ENCODE measurements at regions not wholly inside any gene's neighbourhood (a gene's known extent, or its start where the extent isn't known, plus 50 kb on each side); places are given as distances from the start of the nearest gene placed in this dataset.

DNA sequence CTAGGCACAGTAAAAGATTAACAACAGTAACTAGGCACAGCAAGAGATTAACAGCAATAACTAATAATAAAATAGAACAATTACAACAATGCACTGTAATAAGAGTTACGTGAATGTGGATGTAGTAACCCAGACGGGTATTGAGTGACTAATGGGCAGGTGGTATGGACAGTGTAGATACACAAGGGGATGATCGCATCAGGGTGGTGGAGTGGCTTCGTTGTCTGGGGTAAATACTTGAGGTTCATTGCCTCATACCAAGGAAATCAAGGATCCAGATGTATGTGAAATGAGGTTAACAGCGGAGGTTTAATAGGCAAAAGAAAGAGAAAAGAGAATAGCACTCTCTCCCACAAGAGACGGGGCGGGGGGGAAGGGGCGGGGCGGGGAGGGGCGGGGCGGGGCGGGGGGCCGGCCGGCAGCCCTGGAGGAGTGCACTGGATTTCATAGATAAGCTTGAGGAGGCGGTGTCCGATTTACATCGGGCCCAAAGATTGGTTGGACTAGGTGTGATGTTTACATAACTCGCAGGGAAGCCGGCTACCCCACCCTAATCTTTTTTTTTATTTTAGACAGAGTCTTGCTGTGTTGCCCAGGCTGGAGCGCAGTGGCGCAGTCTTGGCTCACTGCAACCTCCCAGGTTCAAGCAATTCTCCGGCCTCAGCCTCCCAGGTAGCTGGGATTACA lies 106.3 kb downstream of the KCTD15 start:
- intact Hi-C loops (cut with DNase I, micrococcal nuclease), result no loop called here
- DNase-seq, result no peak
- ChIA-PET CTCF (no interaction called here), POLR2A (no interaction called here)
- H3K9me3 Mint-ChIP-seq, result peaks cover 3% of the 10 kb centered on the region
- TF ChIP-seq, protein P1, sequence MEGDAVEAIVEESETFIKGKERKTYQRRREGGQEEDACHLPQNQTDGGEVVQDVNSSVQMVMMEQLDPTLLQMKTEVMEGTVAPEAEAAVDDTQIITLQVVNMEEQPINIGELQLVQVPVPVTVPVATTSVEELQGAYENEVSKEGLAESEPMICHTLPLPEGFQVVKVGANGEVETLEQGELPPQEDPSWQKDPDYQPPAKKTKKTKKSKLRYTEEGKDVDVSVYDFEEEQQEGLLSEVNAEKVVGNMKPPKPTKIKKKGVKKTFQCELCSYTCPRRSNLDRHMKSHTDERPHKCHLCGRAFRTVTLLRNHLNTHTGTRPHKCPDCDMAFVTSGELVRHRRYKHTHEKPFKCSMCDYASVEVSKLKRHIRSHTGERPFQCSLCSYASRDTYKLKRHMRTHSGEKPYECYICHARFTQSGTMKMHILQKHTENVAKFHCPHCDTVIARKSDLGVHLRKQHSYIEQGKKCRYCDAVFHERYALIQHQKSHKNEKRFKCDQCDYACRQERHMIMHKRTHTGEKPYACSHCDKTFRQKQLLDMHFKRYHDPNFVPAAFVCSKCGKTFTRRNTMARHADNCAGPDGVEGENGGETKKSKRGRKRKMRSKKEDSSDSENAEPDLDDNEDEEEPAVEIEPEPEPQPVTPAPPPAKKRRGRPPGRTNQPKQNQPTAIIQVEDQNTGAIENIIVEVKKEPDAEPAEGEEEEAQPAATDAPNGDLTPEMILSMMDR (IDR thresholded peaks at IDR 0.05), result no peak
- Histone ChIP-seq H3K36me3 (ENCODE audit: insufficient read depth, low read length) (no peaks in the 10 kb centered on the region), H3K9me3 (ENCODE audit: control insufficient read depth in 1 of 2, insufficient read depth in 1 of 2, low read length in 2 of 2) (peaks cover 12 to 14% of the 10 kb centered on the region in 2 experiments), H3K4me1 (ENCODE audit: insufficient read depth, low read length) (peaks cover 15% of the 10 kb centered on the region), H3K4me3 (ENCODE audit: low read length) (no peak overlapping the region), H3K27ac (ENCODE audit: low read depth in 1 of 2, low read length in 2 of 2) (no peak overlapping the region), H3K27me3 (ENCODE audit: control insufficient read depth in 1 of 2, insufficient read depth in 2 of 2, low read length in 2 of 2) (peaks cover 23 to 45% of the 10 kb centered on the region in 2 experiments)
- H3K36me3 Mint-ChIP-seq (ENCODE audit: low read depth), result no peaks in the 10 kb centered on the region
- no peak for ATAC-seq (ENCODE audit: poor library complexity)
- no peak overlapping the region for H3K27ac Mint-ChIP-seq
- peaks cover 5% of the 10 kb centered on the region for H3K4me1 Mint-ChIP-seq (ENCODE audit: low read depth)
- H3K4me3 Mint-ChIP-seq, result no peak overlapping the region
- H3K27me3 Mint-ChIP-seq, result peaks cover 60% of the 10 kb centered on the region

DNA sequence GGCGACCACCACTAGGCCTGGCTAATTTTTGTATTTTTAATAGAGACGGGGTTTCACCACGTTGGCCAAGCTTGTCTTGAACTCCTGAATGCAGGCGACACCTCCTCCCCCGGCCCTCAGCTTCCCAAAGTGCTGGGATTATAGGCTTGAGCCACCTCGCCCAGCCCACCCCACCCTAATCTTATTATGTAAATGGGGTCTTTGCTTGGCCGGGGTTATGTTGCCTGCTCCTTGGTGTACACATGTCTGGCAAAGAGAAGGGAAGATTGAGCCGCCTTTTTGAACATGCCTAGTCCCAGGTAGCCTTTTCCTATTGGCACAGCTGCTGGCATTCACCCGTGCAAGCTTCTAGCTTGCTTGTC lies 106.8 kb downstream of the KCTD15 start:
- ATAC-seq (ENCODE audit: poor library complexity) (no peak), DNase-seq (no peak)
- POLR2A ChIA-PET, result no interaction called here
- Mint-ChIP-seq H3K4me3 (no peak overlapping the region), H3K27ac (no peak overlapping the region), H3K9me3 (no peaks in the 10 kb centered on the region), H3K4me1 (ENCODE audit: low read depth) (peaks cover 5% of the 10 kb centered on the region), H3K27me3 (peaks cover 65% of the 10 kb centered on the region), H3K36me3 (ENCODE audit: low read depth) (no peaks in the 10 kb centered on the region)
- H3K9me3 ChIP-seq (ENCODE audit: control insufficient read depth in 1 of 2, insufficient read depth in 1 of 2, low read length in 2 of 2), result peaks cover 6 to 14% of the 10 kb centered on the region in 2 experiments
- CTCF ChIA-PET, result no interaction called here
- H3K4me3 ChIP-seq (ENCODE audit: low read length), result no peak overlapping the region
- no peaks in the 10 kb centered on the region for H3K36me3 ChIP-seq (ENCODE audit: insufficient read depth, low read length)
- intact Hi-C loops (cut with DNase I, micrococcal nuclease), result no loop called here
- TF ChIP-seq, protein P1 (IDR thresholded peaks at IDR 0.05), result no peak
- H3K27me3 ChIP-seq (ENCODE audit: control insufficient read depth in 1 of 2, insufficient read depth in 2 of 2, low read length in 2 of 2), result peaks cover 24 to 51% of the 10 kb centered on the region in 2 experiments
- no peak overlapping the region for H3K27ac ChIP-seq (ENCODE audit: low read depth in 1 of 2, low read length in 2 of 2)
- H3K4me1 ChIP-seq (ENCODE audit: insufficient read depth, low read length), result peaks cover 15% of the 10 kb centered on the region

DNA sequence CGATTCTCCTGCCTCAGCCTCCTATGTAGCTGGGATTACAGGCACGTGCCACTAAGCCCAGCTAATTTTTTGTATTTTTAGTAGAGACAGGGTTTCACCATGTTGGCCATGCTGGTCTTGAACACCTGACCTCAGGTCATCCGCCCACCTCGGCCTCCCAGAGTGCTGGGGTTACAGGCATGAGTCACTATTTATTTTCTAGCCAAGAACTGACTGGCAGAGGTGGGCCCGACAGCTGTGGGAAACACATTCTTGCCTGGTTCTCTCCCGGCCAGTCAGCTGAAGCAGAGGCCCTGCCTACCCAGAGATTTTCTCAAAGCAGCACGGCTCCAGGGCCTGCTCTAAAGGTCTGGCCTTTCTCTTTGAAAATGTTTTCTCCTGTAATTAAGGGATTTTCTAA lies 108.0 kb downstream of the KCTD15 start:
- H3K27ac Mint-ChIP-seq, result no peak overlapping the region
- POLR2A ChIA-PET, result no interaction called here

More for the DNA sequence above, 108.0 kb downstream of the KCTD15 start:
- Histone ChIP-seq H3K27me3 (ENCODE audit: control insufficient read depth in 1 of 2, insufficient read depth in 2 of 2, low read length in 2 of 2) (peaks cover 27 to 58% of the 10 kb centered on the region in 2 experiments), H3K4me3 (ENCODE audit: low read length) (no peak overlapping the region), H3K4me1 (ENCODE audit: insufficient read depth, low read length) (peaks cover 15% of the 10 kb centered on the region), H3K27ac (ENCODE audit: low read depth in 1 of 2, low read length in 2 of 2) (no peak overlapping the region), H3K9me3 (ENCODE audit: control insufficient read depth in 1 of 2, insufficient read depth in 1 of 2, low read length in 2 of 2) (peaks cover 0 to 10% of the 10 kb centered on the region in 2 experiments), H3K36me3 (ENCODE audit: insufficient read depth, low read length) (no peaks in the 10 kb centered on the region)
- Mint-ChIP-seq H3K27me3 (peaks cover 78% of the 10 kb centered on the region), H3K9me3 (no peaks in the 10 kb centered on the region), H3K4me1 (ENCODE audit: low read depth) (peaks cover 5% of the 10 kb centered on the region), H3K36me3 (ENCODE audit: low read depth) (no peaks in the 10 kb centered on the region), H3K4me3 (no peak overlapping the region)
- no peak for DNase-seq
- no peak for ATAC-seq (ENCODE audit: poor library complexity)
- intact Hi-C loops (cut with DNase I, micrococcal nuclease), result no loop called here
- CTCF ChIA-PET, result no interaction called here
- TF ChIP-seq, protein P1 (IDR thresholded peaks at IDR 0.05), result no peak

All from CD4-positive, alpha-beta T cell (primary cell).